ENCODE measurements at regions not wholly inside any gene's neighbourhood (a gene's known extent, or its start where the extent isn't known, plus 50 kb on each side); places are given as distances from the start of the nearest gene placed in this dataset.

DNA sequence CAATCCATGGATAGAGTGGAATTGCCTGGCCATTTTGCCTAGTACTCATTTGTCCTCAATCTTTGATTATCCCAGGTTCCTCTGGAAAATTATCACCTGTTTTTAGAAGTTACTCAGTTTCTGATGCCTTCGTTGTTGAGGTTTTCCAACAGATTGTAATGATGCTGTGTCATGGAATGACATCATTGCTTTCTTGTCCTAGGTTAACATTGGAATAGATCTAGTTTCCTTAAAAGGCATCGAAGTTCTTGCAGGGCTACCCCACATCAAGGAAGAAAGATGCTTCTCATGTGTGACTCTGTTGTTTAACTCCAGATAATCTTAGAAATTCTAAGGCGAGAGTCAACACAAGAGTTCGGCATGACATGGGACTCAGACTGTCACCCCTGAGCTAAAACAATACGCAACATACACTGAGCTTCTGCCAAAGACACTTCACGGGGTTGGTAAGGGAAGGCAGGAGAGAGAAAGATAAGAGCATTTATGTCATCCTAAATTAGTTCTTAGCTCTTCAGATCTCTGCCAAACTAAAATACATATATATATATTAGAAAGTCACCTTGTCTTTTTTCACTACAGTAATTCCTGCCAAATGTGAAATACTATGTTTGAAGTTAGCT is 293.2 kb upstream of the WWC1 start:
- no peak for DNase-seq (ENCODE audit: low spot score)
- no peak overlapping the region for H3K27ac Mint-ChIP-seq (ENCODE audit: unreplicated experiment)
- H3K4me3 Mint-ChIP-seq (ENCODE audit: unreplicated experiment), result no peak overlapping the region
- H3K4me1 Mint-ChIP-seq (ENCODE audit: low read depth), result peaks cover 9% of the 10 kb centered on the region
- no peaks in the 10 kb centered on the region for H3K9me3 Mint-ChIP-seq (ENCODE audit: low read depth)
- no peak for TF ChIP-seq CTCF (IDR thresholded peaks at IDR 0.05)
- no peaks in the 10 kb centered on the region for H3K27me3 Mint-ChIP-seq (ENCODE audit: low read depth)
- peaks cover 3% of the 10 kb centered on the region for H3K36me3 Mint-ChIP-seq (ENCODE audit: low read depth)

GRCh38 chr5:167999182-167999581 is 292.3 kb upstream of the WWC1 start:
- Mint-ChIP-seq H3K27ac (ENCODE audit: unreplicated experiment) (no peak overlapping the region), H3K36me3 (ENCODE audit: low read depth) (peaks cover 3% of the 10 kb centered on the region), H3K4me1 (ENCODE audit: low read depth) (peaks cover 9% of the 10 kb centered on the region), H3K4me3 (ENCODE audit: unreplicated experiment) (no peak overlapping the region), H3K27me3 (ENCODE audit: low read depth) (no peaks in the 10 kb centered on the region), H3K9me3 (ENCODE audit: low read depth) (no peaks in the 10 kb centered on the region)
- TF ChIP-seq CTCF (IDR thresholded peaks at IDR 0.05), result no peak
- no peak for DNase-seq (ENCODE audit: low spot score)

GRCh38 chr5:168001318-168001717 is 290.1 kb upstream of the WWC1 start:
- peaks cover 24% of the 10 kb centered on the region for H3K4me1 Mint-ChIP-seq (ENCODE audit: low read depth)
- H3K27ac Mint-ChIP-seq (ENCODE audit: unreplicated experiment), result no peak overlapping the region
- no peak for TF ChIP-seq CTCF (IDR thresholded peaks at IDR 0.05)
- H3K27me3 Mint-ChIP-seq (ENCODE audit: low read depth), result no peaks in the 10 kb centered on the region
- peaks cover 1% of the 10 kb centered on the region for H3K36me3 Mint-ChIP-seq (ENCODE audit: low read depth)
- no peak overlapping the region for H3K4me3 Mint-ChIP-seq (ENCODE audit: unreplicated experiment)
- H3K9me3 Mint-ChIP-seq (ENCODE audit: low read depth), result no peaks in the 10 kb centered on the region
- DNase-seq (ENCODE audit: low spot score), result no peak

GRCh38 chr5:168002116-168002515 is 289.3 kb upstream of the WWC1 start:
- TF ChIP-seq CTCF (IDR thresholded peaks at IDR 0.05), result no peak
- Mint-ChIP-seq H3K36me3 (ENCODE audit: low read depth) (no peaks in the 10 kb centered on the region), H3K4me3 (ENCODE audit: unreplicated experiment) (no peak overlapping the region), H3K27me3 (ENCODE audit: low read depth) (no peaks in the 10 kb centered on the region), H3K4me1 (ENCODE audit: low read depth) (peaks cover 31% of the 10 kb centered on the region), H3K9me3 (ENCODE audit: low read depth) (no peaks in the 10 kb centered on the region), H3K27ac (ENCODE audit: unreplicated experiment) (no peak overlapping the region)
- DNase-seq (ENCODE audit: low spot score), result no peak

DNA sequence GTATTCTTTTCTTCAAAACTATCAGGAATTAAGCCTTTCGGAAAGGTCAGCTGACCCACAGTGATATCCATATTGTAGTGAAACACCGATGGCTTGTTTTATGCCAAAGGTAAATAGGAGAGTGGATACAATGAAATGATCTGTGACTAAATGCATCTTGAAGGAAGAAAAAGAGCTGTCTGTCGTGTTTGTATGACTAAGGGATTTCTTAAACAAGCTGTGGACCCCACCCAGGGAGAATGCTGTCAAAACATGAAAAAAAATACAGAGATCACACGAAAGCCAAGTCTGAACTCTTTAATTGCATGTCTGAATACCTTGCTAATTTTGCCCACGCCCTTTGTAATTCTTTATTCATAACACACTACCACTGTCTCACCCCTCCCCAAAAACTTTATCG is 286.4 kb upstream of the WWC1 start:
- no peak overlapping the region for H3K27ac Mint-ChIP-seq (ENCODE audit: unreplicated experiment)
- H3K27me3 Mint-ChIP-seq (ENCODE audit: low read depth), result no peaks in the 10 kb centered on the region
- H3K36me3 Mint-ChIP-seq (ENCODE audit: low read depth), result no peaks in the 10 kb centered on the region
- DNase-seq (ENCODE audit: low spot score), result no peak
- H3K9me3 Mint-ChIP-seq (ENCODE audit: low read depth), result no peaks in the 10 kb centered on the region
- peaks cover 33% of the 10 kb centered on the region for H3K4me1 Mint-ChIP-seq (ENCODE audit: low read depth)
- H3K4me3 Mint-ChIP-seq (ENCODE audit: unreplicated experiment), result no peak overlapping the region
- no peak for TF ChIP-seq CTCF (IDR thresholded peaks at IDR 0.05)
